CD14-positive monocyte (primary cell): ENCODE measurements at regions not wholly inside any gene's neighbourhood (a gene's known extent, or its start where the extent isn't known, plus 50 kb on each side); places are given as distances from the start of the nearest gene placed in this dataset.
A peak's percentile ranks its signal among the peaks of the same experiment; 100 is the strongest.

Source experiments
- DNase-seq, 3 donors: peaks; one replicate each; pipeline ENCODE4 v3.0.0-alpha.2; 2011 to 2022
- H2AFZ ChIP-seq: 2 replicates; pipeline ENCODE4 v1.6.0; 2012; ENCODE audit warnings: mild to moderate bottlenecking, low read depth, low read length, inconsistent platforms; ENCODE audit not compliant: insufficient read depth, poor library complexity, severe bottlenecking
- H3K27ac ChIP-seq, 2 donors: 1 replicate in 1 of 2; 2 replicates in 1 of 2; pipeline ENCODE4 v1.5.1; 2012 to 2013; ENCODE audit warnings: low read length in 2 of 2, control low read depth in 1 of 2, inconsistent platforms in 1 of 2, low read depth in 1 of 2, mild to moderate bottlenecking in 1 of 2
- H3K27me3 ChIP-seq, 2 donors: one replicate each; pipeline versions ENCODE4 v1.6.0 to v1.6.1; 2011 to 2013; ENCODE audit warnings: low read length in 2 of 2; ENCODE audit not compliant: control insufficient read depth in 2 of 2, insufficient read depth in 2 of 2
- H3K36me3 ChIP-seq, 2 donors: replicated peaks in 1 of 2; 1 replicate in 1 of 2; 2 replicates in 1 of 2; pipeline versions ENCODE4 v1.5.1 to v1.6.1; 2012 to 2013; ENCODE audit warnings: low read length in 2 of 2, control low read depth in 1 of 2, inconsistent platforms in 1 of 2, mild to moderate bottlenecking in 1 of 2; ENCODE audit not compliant: insufficient read depth in 2 of 2, control insufficient read depth in 1 of 2
- H3K4me1 ChIP-seq, 2 donors: 1 replicate in 1 of 2; 2 replicates in 1 of 2; pipeline versions ENCODE4 v1.5.1 to v1.6.1; 2012 to 2013; ENCODE audit warnings: low read length in 2 of 2, control low read depth in 1 of 2, inconsistent platforms in 1 of 2, mild to moderate bottlenecking in 1 of 2, moderate library complexity in 1 of 2; ENCODE audit not compliant: insufficient read depth in 2 of 2, control insufficient read depth in 1 of 2
- H3K4me2 ChIP-seq: replicated peaks from 2 replicates; pipeline ENCODE3; 2012; ENCODE audit warnings: low read length, moderate library complexity, mild to moderate bottlenecking; ENCODE audit not compliant: poor library complexity, severe bottlenecking; ENCODE audit errors: extremely low read depth
- H3K4me3 ChIP-seq, 3 experiments: fragments of 200-600 bp in 1 of 3; sonication (generic) in 1 of 3; replicated peaks in 1 of 3; 1 replicate in 2 of 3; 2 replicates in 1 of 3; pipeline ENCODE4 v1.5.1; 2011 to 2013; ENCODE audit warnings: low read length in 3 of 3, mild to moderate bottlenecking in 3 of 3, control low read depth in 2 of 3, low read depth in 2 of 3, inconsistent platforms in 1 of 3, moderate library complexity in 1 of 3
- H3K79me2 ChIP-seq: 2 replicates; pipeline ENCODE4 v1.6.0; 2012; ENCODE audit warnings: mild to moderate bottlenecking, control low read depth, inconsistent platforms, low read length, moderate library complexity; ENCODE audit not compliant: insufficient read depth
- H3K9ac ChIP-seq: 2 replicates; pipeline ENCODE4 v1.6.0; 2017; ENCODE audit warnings: low read length, mild to moderate bottlenecking; ENCODE audit not compliant: insufficient read depth, poor library complexity, severe bottlenecking
- H3K9me3 ChIP-seq, 2 donors: replicated peaks in 1 of 2; 1 replicate in 1 of 2; 2 replicates in 1 of 2; pipeline versions ENCODE4 v1.5.1 to v1.6.1; 2012 to 2013; ENCODE audit warnings: low read length in 2 of 2, control low read depth in 1 of 2; ENCODE audit not compliant: control insufficient read depth in 1 of 2, insufficient read depth in 1 of 2
- H4K20me1 ChIP-seq: 2 replicates; pipeline ENCODE4 v1.6.0; 2012; ENCODE audit warnings: mild to moderate bottlenecking, low read length, control low read depth, moderate library complexity; ENCODE audit not compliant: insufficient read depth
- H3K27ac Mint-ChIP-seq, 7 donors: one replicate each; pipeline ENCODE4 v1.8.0; 2020; ENCODE audit warnings: mild to moderate bottlenecking in 7 of 7, mixed read lengths in 7 of 7, moderate library complexity in 6 of 7, inconsistent platforms in 2 of 7
- H3K27me3 Mint-ChIP-seq, 3 donors: one replicate each; pipeline ENCODE4 v1.8.0; 2021 to 2022; ENCODE audit warnings: low read depth in 3 of 3, mild to moderate bottlenecking in 3 of 3, mixed read lengths in 3 of 3, moderate library complexity in 3 of 3, inconsistent platforms in 1 of 3
- H3K36me3 Mint-ChIP-seq, 2 donors: one replicate each; pipeline ENCODE4 v1.8.0; 2020; ENCODE audit warnings: mixed read lengths in 2 of 2, inconsistent platforms in 1 of 2, mild to moderate bottlenecking in 1 of 2
- H3K4me1 Mint-ChIP-seq: one replicate; pipeline ENCODE4 v1.8.0; 2020; ENCODE audit warnings: mild to moderate bottlenecking, mixed read lengths
- H3K4me3 Mint-ChIP-seq, 2 donors: one replicate each; pipeline ENCODE4 v1.8.0; 2020; ENCODE audit warnings: mild to moderate bottlenecking in 2 of 2, mixed read lengths in 2 of 2, moderate library complexity in 1 of 2
- H3K9me3 Mint-ChIP-seq, 7 donors: one replicate each; pipeline ENCODE4 v1.8.0; 2020 to 2022; ENCODE audit warnings: mixed read lengths in 7 of 7, mild to moderate bottlenecking in 6 of 7, moderate library complexity in 6 of 7, inconsistent platforms in 2 of 7
- CTCF ChIP-seq: fragments of 200-600 bp; IDR thresholded peaks from one replicate; pipeline ENCODE4 v1.8.0; 2022; ENCODE audit warnings: antibody characterized with exemption, mild to moderate bottlenecking
- WGBS: methylation state at CpG from one replicate; pipeline ENCODE4 v1.1.5; 2013; ENCODE audit warnings: missing lambda C conversion rate; ENCODE audit not compliant: insufficient coverage; 5-methylcytosine and 5-hydroxymethylcytosine counted together
- intact Hi-C, 2 donors: fragments of 100-400 bp; cut with micrococcal nuclease; formaldehyde crosslinking; loops; one replicate each; pipeline versions ENCODE4 v1.15.0 to v1.15.1; 2023

GRCh38 chr16:73713778-73714495, 582.7 kb upstream of the PSMD7 start:
- H3K27ac ChIP-seq: no peak overlapping the region
- H3K36me3 ChIP-seq: no peaks in the 10 kb centered on the region
- no peak for DNase-seq
- intact Hi-C loops: no loop called here
- peak; percentile 17 for TF ChIP-seq CTCF
- H3K4me3 ChIP-seq: no peak overlapping the region
- H3K27me3 ChIP-seq: no peaks in the 10 kb centered on the region
- 84% methylated on average over 4 of the region's 12 CpGs for WGBS
- no peak overlapping the region for H3K9ac ChIP-seq
- Mint-ChIP-seq H3K27ac (no peak overlapping the region), H3K9me3 (peaks cover 0 to 2% (median 0%) of the 10 kb centered on the region in 7 donors), H3K36me3 (no peaks in the 10 kb centered on the region), H3K27me3 (peaks cover 0 to 5% (median 5%) of the 10 kb centered on the region in 3 donors), H3K4me1 (no peaks in the 10 kb centered on the region), H3K4me3 (no peak overlapping the region)
- H3K79me2 ChIP-seq: no peaks in the 10 kb centered on the region
- no peaks in the 10 kb centered on the region for H3K9me3 ChIP-seq
- no peaks in the 10 kb centered on the region for H4K20me1 ChIP-seq
- H3K4me1 ChIP-seq: no peaks in the 10 kb centered on the region
- no peak overlapping the region for H3K4me2 ChIP-seq
- H2AFZ ChIP-seq: no peak overlapping the region

DNA sequence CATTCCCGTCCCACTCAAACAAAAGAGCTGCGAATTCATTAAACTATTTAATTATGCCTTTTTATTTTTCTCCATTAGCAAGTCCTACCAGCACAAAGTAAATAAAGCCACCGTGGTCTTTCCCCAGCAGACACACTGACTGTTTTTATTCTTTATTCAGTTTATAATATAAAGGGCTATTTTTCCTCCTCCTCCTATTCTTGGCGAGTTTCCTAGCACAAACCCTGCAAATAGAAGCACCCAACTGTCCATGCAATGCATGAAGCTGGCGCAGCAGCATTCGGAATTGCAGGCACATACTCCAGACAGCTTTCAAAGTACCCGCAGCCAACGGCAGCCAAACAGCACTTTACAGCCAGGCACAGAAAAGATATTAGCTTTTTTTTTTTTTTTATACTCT, 583.4 kb upstream of the PSMD7 start:
- Histone ChIP-seq H4K20me1 (no peaks in the 10 kb centered on the region), H3K9ac (no peak overlapping the region), H3K4me1 (no peaks in the 10 kb centered on the region), H3K4me2 (no peak overlapping the region), H3K79me2 (no peaks in the 10 kb centered on the region), H2AFZ (no peak overlapping the region), H3K4me3 (no peak overlapping the region), H3K9me3 (no peaks in the 10 kb centered on the region), H3K27me3 (no peaks in the 10 kb centered on the region), H3K27ac (no peak overlapping the region), H3K36me3 (no peaks in the 10 kb centered on the region)
- intact Hi-C loops: no loop called here
- DNase-seq: no peak
- H3K27me3 Mint-ChIP-seq: peaks cover 2 to 5% (median 5%) of the 10 kb centered on the region in 3 donors
- peaks cover 0 to 2% (median 0%) of the 10 kb centered on the region in 7 donors for H3K9me3 Mint-ChIP-seq
- no peaks in the 10 kb centered on the region for H3K4me1 Mint-ChIP-seq
- no peak overlapping the region for H3K4me3 Mint-ChIP-seq
- no peak overlapping the region for H3K27ac Mint-ChIP-seq
- H3K36me3 Mint-ChIP-seq: no peaks in the 10 kb centered on the region
- no peak for TF ChIP-seq CTCF
- WGBS: 93% methylated on average over 3 of the region's 8 CpGs
